ENCODE measurements at regions not wholly inside any gene's neighbourhood (a gene's known extent, or its start where the extent isn't known, plus 50 kb on each side); places are given as distances from the start of the nearest gene placed in this dataset.
A peak's percentile ranks its signal among the peaks of the same experiment; 100 is the strongest.

- H3K9ac ChIP-seq (ENCODE audit: low read length in 5 of 5): no peak overlapping the region
- no peak overlapping the region for H3K27ac ChIP-seq (ENCODE audit: low read depth, low read length)
- H3K4me1 ChIP-seq (ENCODE audit: control insufficient read depth in 5 of 5, insufficient read depth in 5 of 5, low read length in 5 of 5): peaks cover 7 to 40% (median 13%) of the 10 kb centered on the region in 5 donors
- H3K36me3 ChIP-seq (ENCODE audit: control insufficient read depth in 5 of 5, insufficient read depth in 5 of 5, low read length in 5 of 5): no peaks in the 10 kb centered on the region
- H3K27me3 ChIP-seq (ENCODE audit: control insufficient read depth in 5 of 5, insufficient read depth in 4 of 5, low read length in 5 of 5): no peaks in the 10 kb centered on the region
- H3K4me3 ChIP-seq (ENCODE audit: low read depth in 1 of 5, low read length in 5 of 5): no peak overlapping the region
- H3K9me3 ChIP-seq (ENCODE audit: control insufficient read depth in 5 of 5, low read length in 5 of 5): no peaks in the 10 kb centered on the region
Measured at GRCh38 chr1:212189352-212189738, 95.9 kb upstream of the PPP2R5A start.

GRCh38 chr1:212190169-212190568 lies 95.0 kb upstream of the PPP2R5A start:
- Histone ChIP-seq H3K36me3 (ENCODE audit: control insufficient read depth in 5 of 5, insufficient read depth in 5 of 5, low read length in 5 of 5) (no peaks in the 10 kb centered on the region), H3K9me3 (ENCODE audit: control insufficient read depth in 5 of 5, low read length in 5 of 5) (peaks cover 0 to 4% (median 0%) of the 10 kb centered on the region in 5 donors), H3K27ac (ENCODE audit: low read depth, low read length) (no peak overlapping the region), H3K9ac (ENCODE audit: low read length in 5 of 5) (no peak overlapping the region), H3K4me1 (ENCODE audit: control insufficient read depth in 5 of 5, insufficient read depth in 5 of 5, low read length in 5 of 5) (peaks cover 7 to 39% (median 13%) of the 10 kb centered on the region in 5 donors), H3K27me3 (ENCODE audit: control insufficient read depth in 5 of 5, insufficient read depth in 4 of 5, low read length in 5 of 5) (no peaks in the 10 kb centered on the region), H3K4me3 (ENCODE audit: low read depth in 1 of 5, low read length in 5 of 5) (no peak overlapping the region)

- peaks cover 4 to 26% (median 9%) of the 10 kb centered on the region in 5 donors for H3K4me1 ChIP-seq (ENCODE audit: control insufficient read depth in 5 of 5, insufficient read depth in 5 of 5, low read length in 5 of 5)
- no peak overlapping the region for H3K9ac ChIP-seq (ENCODE audit: low read length in 5 of 5)
- no peak overlapping the region for H3K27ac ChIP-seq (ENCODE audit: low read depth, low read length)
- H3K36me3 ChIP-seq (ENCODE audit: control insufficient read depth in 5 of 5, insufficient read depth in 5 of 5, low read length in 5 of 5): no peaks in the 10 kb centered on the region
- H3K9me3 ChIP-seq (ENCODE audit: control insufficient read depth in 5 of 5, low read length in 5 of 5): peaks cover 0 to 6% (median 0%) of the 10 kb centered on the region in 5 donors
- no peak overlapping the region for H3K4me3 ChIP-seq (ENCODE audit: low read depth in 1 of 5, low read length in 5 of 5)
- no peaks in the 10 kb centered on the region for H3K27me3 ChIP-seq (ENCODE audit: control insufficient read depth in 5 of 5, insufficient read depth in 4 of 5, low read length in 5 of 5)
Measured at GRCh38 chr1:212192261-212192998, 92.8 kb upstream of the PPP2R5A start.

- Histone ChIP-seq H3K36me3 (ENCODE audit: control insufficient read depth in 5 of 5, insufficient read depth in 5 of 5, low read length in 5 of 5) (no peaks in the 10 kb centered on the region), H3K9me3 (ENCODE audit: control insufficient read depth in 5 of 5, low read length in 5 of 5) (peaks cover 0 to 8% (median 0%) of the 10 kb centered on the region in 5 donors), H3K4me1 (ENCODE audit: control insufficient read depth in 5 of 5, insufficient read depth in 5 of 5, low read length in 5 of 5) (peaks cover 0 to 3% (median 0%) of the 10 kb centered on the region in 5 donors), H3K27ac (ENCODE audit: low read depth, low read length) (no peak overlapping the region), H3K4me3 (ENCODE audit: low read depth in 1 of 5, low read length in 5 of 5) (no peak overlapping the region), H3K27me3 (ENCODE audit: control insufficient read depth in 5 of 5, insufficient read depth in 4 of 5, low read length in 5 of 5) (no peaks in the 10 kb centered on the region), H3K9ac (ENCODE audit: low read length in 5 of 5) (no peak overlapping the region)
Measured at GRCh38 chr1:212196355-212196754, 88.9 kb upstream of the PPP2R5A start.

GRCh38 chr1:212201461-212201860 lies 83.7 kb upstream of the PPP2R5A start:
- Histone ChIP-seq H3K9ac (ENCODE audit: low read length in 5 of 5) (no peak overlapping the region), H3K27ac (ENCODE audit: low read depth, low read length) (no peak overlapping the region), H3K4me1 (ENCODE audit: control insufficient read depth in 5 of 5, insufficient read depth in 5 of 5, low read length in 5 of 5) (peaks cover 0 to 9% (median 4%) of the 10 kb centered on the region in 5 donors), H3K9me3 (ENCODE audit: control insufficient read depth in 5 of 5, low read length in 5 of 5) (peaks cover 0 to 3% (median 0%) of the 10 kb centered on the region in 5 donors), H3K27me3 (ENCODE audit: control insufficient read depth in 5 of 5, insufficient read depth in 4 of 5, low read length in 5 of 5) (no peaks in the 10 kb centered on the region), H3K4me3 (ENCODE audit: low read depth in 1 of 5, low read length in 5 of 5) (no peak overlapping the region), H3K36me3 (ENCODE audit: control insufficient read depth in 5 of 5, insufficient read depth in 5 of 5, low read length in 5 of 5) (no peaks in the 10 kb centered on the region)

GRCh38 chr1:212203630-212204029 lies 81.6 kb upstream of the PPP2R5A start:
- no peaks in the 10 kb centered on the region for H3K36me3 ChIP-seq (ENCODE audit: control insufficient read depth in 5 of 5, insufficient read depth in 5 of 5, low read length in 5 of 5)
- peaks cover 3 to 24% (median 12%) of the 10 kb centered on the region in 5 donors for H3K4me1 ChIP-seq (ENCODE audit: control insufficient read depth in 5 of 5, insufficient read depth in 5 of 5, low read length in 5 of 5)
- H3K9me3 ChIP-seq (ENCODE audit: control insufficient read depth in 5 of 5, low read length in 5 of 5): peaks cover 0 to 3% (median 0%) of the 10 kb centered on the region in 5 donors
- no peak overlapping the region for H3K27ac ChIP-seq (ENCODE audit: low read depth, low read length)
- no peaks in the 10 kb centered on the region for H3K27me3 ChIP-seq (ENCODE audit: control insufficient read depth in 5 of 5, insufficient read depth in 4 of 5, low read length in 5 of 5)
- H3K4me3 ChIP-seq (ENCODE audit: low read depth in 1 of 5, low read length in 5 of 5): no peak overlapping the region
- H3K9ac ChIP-seq (ENCODE audit: low read length in 5 of 5): no peak overlapping the region

- Histone ChIP-seq H3K9ac (ENCODE audit: low read length in 5 of 5) (no peak overlapping the region), H3K36me3 (ENCODE audit: control insufficient read depth in 5 of 5, insufficient read depth in 5 of 5, low read length in 5 of 5) (no peaks in the 10 kb centered on the region), H3K4me1 (ENCODE audit: control insufficient read depth in 5 of 5, insufficient read depth in 5 of 5, low read length in 5 of 5) (peaks cover 3 to 24% (median 12%) of the 10 kb centered on the region in 5 donors), H3K27me3 (ENCODE audit: control insufficient read depth in 5 of 5, insufficient read depth in 4 of 5, low read length in 5 of 5) (no peaks in the 10 kb centered on the region), H3K4me3 (ENCODE audit: low read depth in 1 of 5, low read length in 5 of 5) (no peak overlapping the region), H3K9me3 (ENCODE audit: control insufficient read depth in 5 of 5, low read length in 5 of 5) (peaks cover 0 to 3% (median 0%) of the 10 kb centered on the region in 5 donors), H3K27ac (ENCODE audit: low read depth, low read length) (no peak overlapping the region)
Measured at GRCh38 chr1:212205006-212205405, 80.2 kb upstream of the PPP2R5A start.

- Histone ChIP-seq H3K4me1 (ENCODE audit: control insufficient read depth in 5 of 5, insufficient read depth in 5 of 5, low read length in 5 of 5) (peaks cover 3 to 24% (median 12%) of the 10 kb centered on the region in 5 donors), H3K9me3 (ENCODE audit: control insufficient read depth in 5 of 5, low read length in 5 of 5) (peaks cover 0 to 2% (median 0%) of the 10 kb centered on the region in 5 donors), H3K9ac (ENCODE audit: low read length in 5 of 5) (no peak overlapping the region), H3K27me3 (ENCODE audit: control insufficient read depth in 5 of 5, insufficient read depth in 4 of 5, low read length in 5 of 5) (no peaks in the 10 kb centered on the region), H3K27ac (ENCODE audit: low read depth, low read length) (peak overlapping the region; percentile 77), H3K4me3 (ENCODE audit: low read depth in 1 of 5, low read length in 5 of 5) (no peak overlapping the region), H3K36me3 (ENCODE audit: control insufficient read depth in 5 of 5, insufficient read depth in 5 of 5, low read length in 5 of 5) (no peaks in the 10 kb centered on the region)
Measured at GRCh38 chr1:212205843-212206242, 79.4 kb upstream of the PPP2R5A start.

- Histone ChIP-seq H3K4me3 (ENCODE audit: low read depth in 1 of 5, low read length in 5 of 5) (no peak overlapping the region), H3K36me3 (ENCODE audit: control insufficient read depth in 5 of 5, insufficient read depth in 5 of 5, low read length in 5 of 5) (no peaks in the 10 kb centered on the region), H3K4me1 (ENCODE audit: control insufficient read depth in 5 of 5, insufficient read depth in 5 of 5, low read length in 5 of 5) (peaks cover 3 to 25% (median 12%) of the 10 kb centered on the region in 5 donors), H3K9ac (ENCODE audit: low read length in 5 of 5) (no peak overlapping the region), H3K27me3 (ENCODE audit: control insufficient read depth in 5 of 5, insufficient read depth in 4 of 5, low read length in 5 of 5) (no peaks in the 10 kb centered on the region), H3K9me3 (ENCODE audit: control insufficient read depth in 5 of 5, low read length in 5 of 5) (no peaks in the 10 kb centered on the region), H3K27ac (ENCODE audit: low read depth, low read length) (peak overlapping the region; percentile 77)
Measured at GRCh38 chr1:212207118-212207517, 78.1 kb upstream of the PPP2R5A start.

- Histone ChIP-seq H3K27ac (ENCODE audit: low read depth, low read length) (peak overlapping the region; percentile 77), H3K9ac (ENCODE audit: low read length in 5 of 5) (no peak overlapping the region), H3K9me3 (ENCODE audit: control insufficient read depth in 5 of 5, low read length in 5 of 5) (no peaks in the 10 kb centered on the region), H3K4me1 (ENCODE audit: control insufficient read depth in 5 of 5, insufficient read depth in 5 of 5, low read length in 5 of 5) (peaks cover 3 to 34% (median 20%) of the 10 kb centered on the region in 5 donors), H3K4me3 (ENCODE audit: low read depth in 1 of 5, low read length in 5 of 5) (no peak overlapping the region), H3K27me3 (ENCODE audit: control insufficient read depth in 5 of 5, insufficient read depth in 4 of 5, low read length in 5 of 5) (no peaks in the 10 kb centered on the region), H3K36me3 (ENCODE audit: control insufficient read depth in 5 of 5, insufficient read depth in 5 of 5, low read length in 5 of 5) (no peaks in the 10 kb centered on the region)
Measured at GRCh38 chr1:212207822-212208520, 77.2 kb upstream of the PPP2R5A start.

Measured in subcutaneous abdominal adipose tissue (tissue), 5 donors.